ENCODE measurements at regions not wholly inside any gene's neighbourhood (a gene's known extent, or its start where the extent isn't known, plus 50 kb on each side); places are given as distances from the start of the nearest gene placed in this dataset.

DNA sequence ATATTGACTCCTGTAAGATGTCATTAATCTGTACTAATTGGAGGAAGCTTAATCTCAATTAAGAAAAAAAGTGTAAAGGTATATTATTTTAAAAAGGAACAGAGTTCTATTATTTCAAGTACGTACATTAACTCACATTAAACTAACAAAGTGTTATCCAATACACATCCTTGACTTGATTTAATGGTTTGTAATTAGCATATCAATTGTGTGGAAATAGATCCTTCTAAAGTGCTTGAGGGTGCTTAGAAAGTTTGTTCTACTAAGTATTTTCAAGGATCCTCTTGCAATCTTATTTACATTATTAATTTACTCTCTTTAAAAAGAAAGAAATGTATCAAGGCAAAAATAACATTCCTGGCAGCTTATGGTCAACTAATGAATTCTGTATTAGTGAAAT is 720.3 kb downstream of the KCNJ3 start:
- TF ChIP-seq, protein P1, sequence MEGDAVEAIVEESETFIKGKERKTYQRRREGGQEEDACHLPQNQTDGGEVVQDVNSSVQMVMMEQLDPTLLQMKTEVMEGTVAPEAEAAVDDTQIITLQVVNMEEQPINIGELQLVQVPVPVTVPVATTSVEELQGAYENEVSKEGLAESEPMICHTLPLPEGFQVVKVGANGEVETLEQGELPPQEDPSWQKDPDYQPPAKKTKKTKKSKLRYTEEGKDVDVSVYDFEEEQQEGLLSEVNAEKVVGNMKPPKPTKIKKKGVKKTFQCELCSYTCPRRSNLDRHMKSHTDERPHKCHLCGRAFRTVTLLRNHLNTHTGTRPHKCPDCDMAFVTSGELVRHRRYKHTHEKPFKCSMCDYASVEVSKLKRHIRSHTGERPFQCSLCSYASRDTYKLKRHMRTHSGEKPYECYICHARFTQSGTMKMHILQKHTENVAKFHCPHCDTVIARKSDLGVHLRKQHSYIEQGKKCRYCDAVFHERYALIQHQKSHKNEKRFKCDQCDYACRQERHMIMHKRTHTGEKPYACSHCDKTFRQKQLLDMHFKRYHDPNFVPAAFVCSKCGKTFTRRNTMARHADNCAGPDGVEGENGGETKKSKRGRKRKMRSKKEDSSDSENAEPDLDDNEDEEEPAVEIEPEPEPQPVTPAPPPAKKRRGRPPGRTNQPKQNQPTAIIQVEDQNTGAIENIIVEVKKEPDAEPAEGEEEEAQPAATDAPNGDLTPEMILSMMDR (IDR thresholded peaks at IDR 0.05): no peak
- TF ChIP-seq POLR2A (IDR thresholded peaks at IDR 0.05): no peak
